NCI-H1105 (cell line): ENCODE measurements at regions not wholly inside any gene's neighbourhood (a gene's known extent, or its start where the extent isn't known, plus 50 kb on each side); places are given as distances from the start of the nearest gene placed in this dataset.
"Not testable (repeated sequence)": the region's sequence is repeated elsewhere in the genome, so short reads cannot be mapped to it uniquely, and the experiment has no call there.

Experiments
- DNase-seq: peaks from one replicate; lab custom pipeline; 2025; lab: John Stamatoyannopoulos, UW

DNA sequence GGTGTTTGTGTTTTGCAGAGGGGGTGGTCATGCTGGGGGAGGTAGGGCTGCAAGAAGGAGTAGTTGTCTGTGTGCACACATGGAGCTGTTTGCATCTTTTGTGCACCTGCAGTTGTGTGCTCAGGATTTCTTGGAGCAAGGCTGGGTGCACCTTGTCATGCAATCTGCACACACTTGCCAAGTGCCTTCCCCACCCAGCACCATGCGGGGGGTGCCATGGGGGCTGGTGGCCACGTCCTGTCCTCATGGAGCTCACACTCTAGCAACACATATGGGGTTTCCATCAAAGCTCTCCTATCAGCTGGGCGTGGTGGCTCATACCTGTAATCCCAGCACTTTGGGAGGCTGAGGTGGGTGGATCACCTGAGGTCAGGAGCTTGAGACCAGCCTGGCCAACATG lies 111.6 kb downstream of the CRLF3 start:
- DNase-seq: not testable (repeated sequence)

GRCh38 chr17:30711626-30712507 lies 112.6 kb downstream of the CRLF3 start:
- not testable (repeated sequence) for DNase-seq

DNA sequence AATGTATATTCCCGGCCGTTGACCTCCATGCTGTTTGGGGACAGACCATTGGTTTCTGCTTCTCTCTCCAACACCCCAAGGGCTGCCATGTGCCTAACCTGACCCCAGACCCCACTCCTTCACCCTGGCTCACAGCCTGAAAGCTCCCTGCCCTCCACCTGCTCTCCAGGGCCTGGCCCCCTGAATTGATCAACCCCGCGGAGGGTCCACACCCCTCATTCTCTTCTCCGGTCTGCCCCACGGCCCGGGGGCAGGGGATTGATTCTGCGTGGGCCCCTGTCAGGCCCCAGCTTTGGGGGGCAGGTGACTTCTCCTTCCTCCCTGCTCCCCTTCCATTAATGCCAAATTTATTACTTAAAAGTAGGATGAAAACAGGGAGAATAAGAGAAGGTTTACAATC lies 113.3 kb downstream of the CRLF3 start:
- DNase-seq: not testable (repeated sequence)

- not testable (repeated sequence) for DNase-seq
Measured at GRCh38 chr17:30710276-30711088, 114.0 kb downstream of the CRLF3 start.

DNA sequence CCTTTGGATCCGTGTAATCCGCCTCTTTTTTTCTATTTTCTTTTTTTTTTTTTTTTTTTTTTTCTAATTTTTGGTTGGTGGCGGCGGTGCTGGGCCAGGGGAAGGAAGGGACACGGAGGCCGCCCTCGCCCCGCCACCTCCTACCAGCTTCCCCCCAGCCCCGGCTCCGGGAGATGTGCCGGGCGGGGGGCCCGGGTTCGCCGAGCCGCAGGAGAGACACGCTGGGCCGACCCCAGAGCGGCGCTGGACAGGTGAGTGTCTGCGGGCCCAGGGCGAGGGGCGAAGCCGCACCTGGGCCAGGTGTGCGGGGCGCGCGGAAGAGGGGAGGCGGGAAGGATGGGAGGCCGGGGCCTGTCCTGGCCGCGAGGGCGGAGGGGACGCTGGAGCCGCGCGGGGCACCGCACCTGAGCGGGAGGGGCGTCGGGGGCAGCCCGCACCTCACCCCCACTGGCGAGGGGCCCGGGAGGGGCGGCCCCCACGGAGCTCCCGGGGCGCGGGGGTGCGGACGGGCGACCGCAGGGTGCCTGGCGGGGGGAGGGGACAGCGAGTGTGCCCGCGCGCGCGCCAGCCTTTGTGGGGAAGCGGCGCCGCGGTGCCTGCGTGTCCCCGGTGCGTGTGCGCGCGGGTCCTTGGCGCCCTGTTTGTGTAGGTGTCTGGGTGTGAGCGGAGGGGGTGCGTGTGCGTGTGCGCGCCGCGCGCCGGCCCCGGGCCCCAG lies 114.8 kb downstream of the CRLF3 start:
- DNase-seq: peak; percentile 17

- DNase-seq: not testable (repeated sequence)
Measured at GRCh38 chr17:30709096-30709495, 115.4 kb downstream of the CRLF3 start.

DNA sequence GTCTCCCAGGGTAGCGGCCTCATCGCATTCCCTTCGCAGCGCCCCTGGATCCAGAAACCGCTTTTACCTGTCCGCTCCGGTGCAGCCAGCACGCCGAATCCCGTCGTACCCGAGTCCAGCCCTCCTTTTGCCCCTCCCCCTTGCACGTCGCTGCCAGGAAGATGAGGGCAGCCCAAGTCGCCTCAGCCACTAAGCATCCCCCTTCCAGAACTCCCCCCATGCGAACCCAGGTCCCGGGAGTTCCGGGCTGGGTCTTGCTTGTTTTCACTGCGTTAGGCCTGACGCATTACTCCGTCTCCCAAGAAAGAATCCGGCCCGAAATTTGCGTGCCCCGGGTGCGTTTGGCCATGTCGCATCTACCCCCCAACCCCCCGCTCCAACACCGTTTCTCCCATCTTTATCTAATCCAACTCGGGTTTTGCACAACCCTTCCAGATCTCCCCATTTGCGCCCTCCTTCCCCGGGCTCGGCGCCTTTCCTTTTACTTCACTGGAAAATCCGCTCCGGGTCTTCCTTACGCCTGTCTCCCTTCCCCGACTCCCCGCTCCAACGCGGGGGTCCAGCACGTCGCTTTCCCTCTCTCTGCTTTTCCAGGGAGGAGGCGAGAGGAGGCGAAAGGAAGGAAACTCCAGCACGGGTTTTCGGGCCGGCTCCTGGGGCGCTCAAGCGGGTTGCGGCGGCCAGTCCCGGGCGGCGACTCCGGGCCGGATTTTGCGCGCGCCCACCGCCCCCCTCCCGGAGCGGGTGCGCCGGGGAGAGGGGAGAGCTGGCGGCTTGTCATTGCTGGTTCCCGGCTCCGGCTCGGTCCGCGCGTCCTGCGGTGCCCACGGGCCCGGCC lies 116.0 kb downstream of the CRLF3 start:
- DNase-seq: peak; percentile 90

GRCh38 chr17:30707724-30708240 lies 116.7 kb downstream of the CRLF3 start:
- peak; percentile 75 for DNase-seq

DNA sequence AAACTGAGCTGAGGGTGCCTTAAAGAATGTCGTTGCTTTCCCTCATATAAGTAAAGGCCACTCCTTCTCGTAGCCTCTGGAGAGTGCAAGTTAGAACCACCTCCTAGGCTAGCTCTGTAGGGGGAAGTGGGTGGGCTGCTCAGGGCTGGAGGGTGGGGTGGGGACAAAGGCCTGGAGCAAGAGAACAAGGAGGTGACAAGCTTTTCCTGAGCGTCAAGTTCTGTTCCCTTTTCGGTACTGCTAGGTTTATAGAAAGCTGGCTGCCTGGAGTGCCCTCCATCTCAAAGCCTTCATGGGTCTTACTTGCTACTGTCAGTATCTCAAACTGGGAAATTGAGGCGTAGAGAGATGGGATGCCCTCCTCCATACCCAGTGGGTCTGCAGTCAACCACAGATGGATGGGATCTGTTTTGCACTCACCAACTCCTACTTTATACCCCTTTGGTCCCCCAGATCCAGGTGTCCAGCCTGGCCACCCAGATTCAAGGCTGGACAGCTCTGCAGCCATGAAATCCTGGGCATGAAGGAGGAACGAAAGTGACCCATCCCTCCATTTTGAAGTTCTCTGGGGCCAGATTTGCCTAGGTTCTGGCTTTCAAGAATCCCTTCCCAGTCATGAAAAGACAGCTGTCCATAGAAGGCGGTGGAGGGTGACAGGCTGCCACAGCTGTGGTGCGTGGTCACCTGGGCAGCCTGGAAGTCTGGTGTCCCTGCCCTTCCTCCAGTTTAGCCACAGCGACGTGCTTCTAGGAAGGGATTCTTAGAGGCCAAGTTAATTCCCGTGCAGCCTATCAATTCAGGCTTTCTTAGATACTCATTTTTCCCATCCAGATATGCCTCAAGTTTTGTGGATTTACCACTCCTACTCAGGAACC lies 117.8 kb downstream of the CRLF3 start:
- DNase-seq: not testable (repeated sequence)

- not testable (repeated sequence) for DNase-seq
Measured at GRCh38 chr17:30706004-30706403, 118.5 kb downstream of the CRLF3 start.

GRCh38 chr17:30701498-30701989 lies 122.9 kb downstream of the CRLF3 start:
- DNase-seq: no peak

GRCh38 chr17:30700833-30701232 lies 123.7 kb downstream of the CRLF3 start:
- DNase-seq: not testable (repeated sequence)

DNA sequence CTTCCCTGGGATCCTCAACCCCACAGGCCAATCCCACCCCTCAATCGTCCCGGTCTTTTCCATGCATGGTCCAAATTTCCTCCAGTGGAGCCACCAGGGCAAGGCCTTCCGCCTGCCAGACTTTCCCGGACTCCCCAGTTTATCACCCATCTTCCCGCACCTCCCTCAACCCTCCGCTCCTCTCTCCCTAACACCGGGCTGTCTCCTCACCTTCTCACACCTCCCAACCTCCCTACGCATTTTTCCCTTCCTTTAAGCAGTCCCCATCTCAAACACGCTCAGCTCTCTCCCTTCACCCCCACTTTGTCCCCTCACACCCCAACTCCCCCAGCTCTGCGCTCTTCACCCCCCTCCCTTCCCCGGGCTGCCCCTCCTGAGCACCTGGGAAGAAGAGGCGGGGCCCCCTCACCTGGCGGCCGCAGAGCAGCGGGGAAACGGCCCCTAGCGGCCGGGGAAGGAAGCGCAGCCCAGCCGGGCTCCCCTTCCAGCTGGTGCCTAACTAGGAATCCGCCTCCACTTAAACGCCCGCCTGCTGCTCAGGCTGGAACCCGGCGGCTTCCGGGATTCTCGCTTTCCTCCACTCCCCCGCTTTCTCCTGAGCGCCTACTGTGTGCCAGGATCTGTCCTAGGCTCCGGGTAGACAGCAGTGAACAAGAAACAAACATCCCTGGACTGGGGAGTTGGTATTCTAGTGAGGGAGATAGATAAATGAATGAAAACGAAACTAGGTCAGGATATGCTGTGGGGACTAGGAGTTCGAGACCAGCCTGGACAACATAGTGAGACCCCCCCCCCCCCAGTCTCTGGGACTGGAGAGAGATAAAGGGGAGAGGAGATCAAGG lies 126.7 kb downstream of the CRLF3 start:
- peak; percentile 51 for DNase-seq

DNA sequence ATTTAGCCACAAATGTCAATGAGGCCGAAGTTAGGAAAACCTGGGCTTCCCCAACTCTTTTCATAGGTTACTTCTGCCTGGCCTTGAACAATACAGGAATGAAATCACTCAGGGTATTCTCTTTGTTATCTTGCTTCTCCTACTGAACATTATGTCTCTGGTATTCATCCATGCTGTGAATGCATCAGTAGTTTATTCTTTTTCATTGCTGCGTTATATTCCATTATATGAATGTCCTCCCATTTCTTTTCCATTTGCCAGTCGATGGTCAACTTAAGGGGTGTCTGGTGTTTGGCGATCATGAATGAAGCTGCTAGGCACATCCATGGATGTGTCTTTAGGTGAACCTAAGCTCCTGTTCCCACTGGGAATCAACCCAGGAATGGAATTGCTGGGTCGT lies 128.3 kb downstream of the CRLF3 start:
- DNase-seq: no peak

DNA sequence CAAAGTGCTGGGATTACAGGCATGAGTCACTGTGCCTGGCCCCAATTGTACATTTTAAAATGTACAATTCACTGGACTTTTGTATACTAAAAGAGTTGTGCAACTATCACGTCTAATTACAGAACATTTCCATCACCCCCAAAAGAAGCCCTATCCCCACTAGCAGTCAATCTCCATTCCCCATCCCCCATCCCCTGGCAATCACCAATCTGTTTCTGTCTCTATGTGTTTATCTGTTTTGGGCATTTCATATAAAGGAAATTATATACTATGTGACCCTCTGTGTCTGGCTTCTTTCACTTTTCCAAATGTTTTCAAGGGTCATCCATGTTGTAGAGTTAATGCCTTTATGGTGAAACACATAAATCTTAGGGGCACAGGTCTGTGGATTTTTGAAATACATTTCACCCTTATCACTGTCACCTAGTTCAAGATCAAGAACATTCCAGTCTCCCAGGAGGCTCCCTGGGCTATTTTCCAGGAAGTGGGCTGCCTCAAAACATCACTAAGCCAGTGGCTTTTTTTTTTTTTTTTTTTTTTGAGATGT lies 129.2 kb downstream of the CRLF3 start:
- DNase-seq: not testable (repeated sequence)

DNA sequence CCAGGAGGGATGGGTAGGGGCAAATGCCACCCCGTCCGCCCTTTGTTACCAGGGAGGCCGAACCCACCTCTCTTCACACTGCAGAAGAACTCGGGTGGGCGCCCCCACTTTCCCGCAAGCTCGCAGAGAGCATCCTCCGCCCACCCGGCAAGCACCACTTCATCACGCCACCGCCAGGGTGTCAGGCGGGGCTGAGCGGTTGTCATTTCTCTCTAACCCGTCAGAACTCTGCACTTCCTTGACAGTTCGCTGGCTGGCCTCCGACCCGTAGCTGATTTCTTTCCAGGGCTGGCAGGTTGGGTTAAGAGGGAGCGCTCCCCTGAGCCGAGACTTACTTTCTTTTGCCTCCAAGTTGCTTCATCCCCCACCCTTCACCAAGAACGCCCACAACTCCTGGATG lies 130.7 kb downstream of the CRLF3 start:
- not testable (repeated sequence) for DNase-seq

GRCh38 chr17:30689266-30690000 lies 135.1 kb downstream of the CRLF3 start:
- not testable (repeated sequence) for DNase-seq
